ENCODE measurements at regions not wholly inside any gene's neighbourhood (a gene's known extent, or its start where the extent isn't known, plus 50 kb on each side); places are given as distances from the start of the nearest gene placed in this dataset.

GRCh38 chr7:9582824-9583223 is 1149.4 kb downstream of the NXPH1 start:
- no peak for TF ChIP-seq CTCF (optimal IDR thresholded peaks at IDR 0.05 in 1 of 3, IDR thresholded peaks at IDR 0.05 in 1 of 3, conservative IDR thresholded peaks at IDR 0.05 in 1 of 3; ENCODE audit: extremely low read depth in 1 of 3, insufficient read depth in 2 of 3, low read length in 3 of 3)
- no peak for TF ChIP-seq EZH2 (IDR thresholded peaks at IDR 0.05; ENCODE audit: low read length)

All from keratinocyte (primary cell).